ENCODE measurements at regions not wholly inside any gene's neighbourhood (a gene's known extent, or its start where the extent isn't known, plus 50 kb on each side); places are given as distances from the start of the nearest gene placed in this dataset.
"Not testable (repeated sequence)": the region's sequence is repeated elsewhere in the genome, so short reads cannot be mapped to it uniquely, and the experiment has no call there.

DNA sequence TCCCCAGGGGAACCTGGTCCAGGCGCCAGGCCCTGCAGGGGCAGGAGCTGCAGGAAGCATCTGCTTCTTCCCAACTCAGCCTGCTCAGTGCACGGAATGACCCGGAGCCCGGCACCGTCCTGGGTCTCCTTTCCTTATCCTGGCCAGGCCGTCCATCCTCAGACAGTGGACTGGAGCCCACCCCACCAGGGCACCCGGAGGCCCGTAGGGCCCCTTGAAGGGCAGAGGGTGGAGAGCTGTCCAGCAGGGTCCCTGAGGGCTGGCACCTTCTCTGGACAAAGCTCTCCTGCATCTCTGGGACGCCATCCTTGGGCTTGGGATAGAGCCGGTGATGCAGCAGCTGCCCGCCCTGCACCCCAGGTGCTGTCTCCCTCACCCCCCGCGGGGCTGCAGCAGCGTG, 207.9 kb downstream of the TMEM121 start:
- H3K9me3 Mint-ChIP-seq; H3K27me3 Mint-ChIP-seq; H3K4me1 Mint-ChIP-seq (ENCODE audit: low read depth); H3K4me3 Mint-ChIP-seq; H3K27ac Mint-ChIP-seq; POLR2A ChIA-PET; CTCF ChIA-PET; intact Hi-C loops (cut with micrococcal nuclease); H3K36me3 Mint-ChIP-seq; DNase-seq: not testable (repeated sequence)

GRCh38 chr14:105736331-105736730, 209.9 kb downstream of the TMEM121 start:
- H3K27ac Mint-ChIP-seq; H3K4me1 Mint-ChIP-seq (ENCODE audit: low read depth); DNase-seq; CTCF ChIA-PET; intact Hi-C loops (cut with micrococcal nuclease); POLR2A ChIA-PET; H3K4me3 Mint-ChIP-seq; H3K27me3 Mint-ChIP-seq; H3K36me3 Mint-ChIP-seq; H3K9me3 Mint-ChIP-seq: not testable (repeated sequence)

DNA sequence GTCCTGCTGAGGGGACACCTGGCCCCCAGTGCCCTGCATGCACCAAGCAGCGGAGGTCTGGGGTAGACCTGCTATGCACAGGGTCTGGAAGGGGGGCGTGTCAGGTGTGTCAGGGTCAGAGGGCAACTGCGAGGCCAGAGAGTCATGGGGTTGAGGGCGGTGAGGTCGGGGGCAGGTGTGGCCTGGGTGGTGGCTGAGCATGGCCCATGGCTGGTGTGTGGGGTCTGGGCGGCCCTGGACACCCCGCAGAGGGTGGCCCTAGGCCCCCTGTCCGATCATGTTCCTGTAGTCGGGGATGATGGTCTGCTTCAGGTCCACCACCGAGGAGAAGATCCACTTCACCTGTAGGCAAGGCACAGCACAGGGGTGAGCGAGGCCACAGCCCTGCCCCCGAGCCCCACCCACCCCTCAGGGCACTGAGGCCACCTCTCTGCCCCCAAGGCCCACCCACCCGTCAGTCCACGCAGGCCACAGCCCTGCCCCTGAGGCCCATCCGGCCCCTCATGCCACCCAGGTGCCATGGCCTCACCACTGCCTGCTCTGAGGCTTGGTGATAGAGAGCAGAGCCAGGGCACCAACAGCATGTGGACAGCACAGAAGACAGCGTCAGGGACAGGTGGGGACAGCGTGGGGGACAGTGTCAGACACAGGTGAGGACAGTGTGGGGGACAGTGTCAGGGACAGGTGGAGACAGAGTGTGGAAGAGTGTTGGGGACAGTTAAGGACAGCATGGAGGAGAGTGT, 211.3 kb downstream of the TMEM121 start:
- Mint-ChIP-seq H3K27ac (no peak overlapping the region), H3K36me3 (no peaks in the 10 kb centered on the region), H3K27me3 (no peaks in the 10 kb centered on the region), H3K4me3 (no peak overlapping the region), H3K4me1 (ENCODE audit: low read depth) (no peaks in the 10 kb centered on the region), H3K9me3 (no peaks in the 10 kb centered on the region)
- CTCF ChIA-PET = no interaction called here
- POLR2A ChIA-PET = no interaction called here
- DNase-seq = no peak
- intact Hi-C loops (cut with micrococcal nuclease) = no loop called here

DNA sequence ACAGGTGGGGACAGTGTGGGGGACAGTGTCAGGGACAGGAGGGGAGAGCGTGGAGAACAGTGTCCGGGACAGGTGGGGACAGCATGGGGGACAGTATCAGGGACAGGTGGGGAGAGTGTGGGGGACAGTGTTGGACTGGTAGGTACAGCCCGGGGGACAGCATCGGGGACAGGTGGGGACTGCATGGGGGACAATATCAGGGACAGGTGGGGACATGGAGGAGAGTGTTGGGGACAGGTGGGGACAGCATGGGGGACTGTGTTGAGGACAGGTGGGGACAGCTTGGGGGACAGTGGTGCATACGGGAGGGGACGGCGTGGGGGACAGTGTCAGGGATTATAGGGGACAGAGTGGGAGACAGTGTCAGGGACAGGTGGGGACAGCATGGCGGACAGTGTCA, 212.3 kb downstream of the TMEM121 start:
- intact Hi-C loops (cut with micrococcal nuclease) = no loop called here
- CTCF ChIA-PET = no interaction called here
- H3K27ac Mint-ChIP-seq = no peak overlapping the region
- no peaks in the 10 kb centered on the region for H3K4me1 Mint-ChIP-seq (ENCODE audit: low read depth)
- H3K36me3 Mint-ChIP-seq = no peaks in the 10 kb centered on the region
- H3K9me3 Mint-ChIP-seq = no peaks in the 10 kb centered on the region
- H3K27me3 Mint-ChIP-seq = no peaks in the 10 kb centered on the region
- no peak for DNase-seq
- H3K4me3 Mint-ChIP-seq = no peak overlapping the region
- POLR2A ChIA-PET = no interaction called here

- no peaks in the 10 kb centered on the region for H3K4me1 Mint-ChIP-seq (ENCODE audit: low read depth)
- intact Hi-C loops (cut with micrococcal nuclease) = loop anchor here (5.0 kb wide), 1 partner anchor 72 kb away; no protein-coding TSS in a partner anchor
- H3K27me3 Mint-ChIP-seq = no peaks in the 10 kb centered on the region
- H3K4me3 Mint-ChIP-seq = no peak overlapping the region
- ChIA-PET CTCF (no interaction called here), POLR2A (no interaction called here)
- no peaks in the 10 kb centered on the region for H3K9me3 Mint-ChIP-seq
- DNase-seq = no peak
- H3K36me3 Mint-ChIP-seq = no peaks in the 10 kb centered on the region
- H3K27ac Mint-ChIP-seq = no peak overlapping the region
Observed at GRCh38 chr14:105739331-105740102, 213.1 kb downstream of the TMEM121 start.

GRCh38 chr14:105740272-105740671, 213.9 kb downstream of the TMEM121 start:
- POLR2A ChIA-PET; H3K4me3 Mint-ChIP-seq; CTCF ChIA-PET; DNase-seq; H3K27me3 Mint-ChIP-seq; H3K9me3 Mint-ChIP-seq; H3K36me3 Mint-ChIP-seq; H3K4me1 Mint-ChIP-seq (ENCODE audit: low read depth); H3K27ac Mint-ChIP-seq: not testable (repeated sequence)
- intact Hi-C loops (cut with micrococcal nuclease) = loop anchor here (5.0 kb wide), 1 partner anchor 73 kb away; no protein-coding TSS in a partner anchor

DNA sequence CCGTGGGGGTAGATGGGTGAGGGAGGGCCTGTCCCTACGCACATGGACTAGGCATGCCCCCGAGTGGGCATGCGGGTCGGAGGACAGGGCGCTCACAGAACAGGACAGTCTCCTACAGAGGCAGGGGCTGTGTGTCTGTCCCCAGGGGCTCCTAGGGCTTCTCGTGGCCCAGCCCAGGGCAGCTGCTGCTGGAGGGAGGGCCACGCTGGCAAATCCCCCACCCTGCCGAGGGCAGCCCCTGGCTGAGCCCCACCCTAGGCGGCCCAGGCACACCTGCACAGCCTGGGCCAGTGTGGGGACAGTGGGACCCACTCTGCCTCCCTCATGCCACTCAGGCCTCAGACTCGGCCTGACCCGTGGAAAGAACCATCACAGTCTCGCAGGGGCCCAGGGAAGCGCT, 214.6 kb downstream of the TMEM121 start:
- intact Hi-C loops (cut with micrococcal nuclease) = loop anchor here (5.0 kb wide), 1 partner anchor 74 kb away; no protein-coding TSS in a partner anchor
- H3K36me3 Mint-ChIP-seq; DNase-seq; H3K4me1 Mint-ChIP-seq (ENCODE audit: low read depth); CTCF ChIA-PET; H3K4me3 Mint-ChIP-seq; H3K27ac Mint-ChIP-seq; POLR2A ChIA-PET; H3K27me3 Mint-ChIP-seq; H3K9me3 Mint-ChIP-seq: not testable (repeated sequence)

DNA sequence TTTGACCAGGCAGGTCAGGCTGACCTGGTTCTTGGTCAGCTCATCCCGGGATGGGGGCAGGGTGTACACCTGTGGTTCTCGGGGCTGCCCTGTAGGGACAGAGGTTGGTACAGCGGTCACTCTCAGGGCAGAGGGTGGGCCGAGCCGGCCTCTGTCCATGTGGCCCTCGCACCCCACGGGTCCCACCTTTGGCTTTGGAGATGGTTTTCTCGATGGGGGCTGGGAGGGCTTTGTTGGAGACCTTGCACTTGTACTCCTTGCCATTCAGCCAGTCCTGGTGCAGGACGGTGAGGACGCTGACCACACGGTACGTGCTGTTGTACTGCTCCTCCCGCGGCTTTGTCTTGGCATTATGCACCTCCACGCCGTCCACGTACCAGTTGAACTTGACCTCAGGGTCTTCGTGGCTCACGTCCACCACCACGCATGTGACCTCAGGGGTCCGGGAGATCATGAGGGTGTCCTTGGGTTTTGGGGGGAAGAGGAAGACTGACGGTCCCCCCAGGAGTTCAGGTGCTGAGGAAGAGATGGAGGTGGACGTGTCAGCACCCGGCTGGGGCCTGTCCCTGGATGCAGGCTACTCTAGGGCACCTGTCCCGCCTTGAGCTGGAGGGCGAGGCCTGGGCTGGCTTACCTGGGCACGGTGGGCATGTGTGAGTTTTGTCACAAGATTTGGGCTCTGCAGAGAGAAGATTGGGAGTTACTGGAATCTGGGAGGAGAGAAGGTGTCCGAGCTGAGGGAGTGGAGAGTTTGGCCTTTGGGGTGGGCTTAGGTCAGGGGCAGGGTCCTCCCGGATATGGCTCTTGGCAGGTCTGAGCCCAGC, 215.5 kb downstream of the TMEM121 start:
- DNase-seq; H3K9me3 Mint-ChIP-seq; H3K27ac Mint-ChIP-seq; H3K4me1 Mint-ChIP-seq (ENCODE audit: low read depth); H3K36me3 Mint-ChIP-seq; H3K4me3 Mint-ChIP-seq; POLR2A ChIA-PET; H3K27me3 Mint-ChIP-seq; CTCF ChIA-PET: not testable (repeated sequence)
- intact Hi-C loops (cut with micrococcal nuclease) = loop anchor here (5.0 kb wide), 1 partner anchor 75 kb away; no protein-coding TSS in a partner anchor

DNA sequence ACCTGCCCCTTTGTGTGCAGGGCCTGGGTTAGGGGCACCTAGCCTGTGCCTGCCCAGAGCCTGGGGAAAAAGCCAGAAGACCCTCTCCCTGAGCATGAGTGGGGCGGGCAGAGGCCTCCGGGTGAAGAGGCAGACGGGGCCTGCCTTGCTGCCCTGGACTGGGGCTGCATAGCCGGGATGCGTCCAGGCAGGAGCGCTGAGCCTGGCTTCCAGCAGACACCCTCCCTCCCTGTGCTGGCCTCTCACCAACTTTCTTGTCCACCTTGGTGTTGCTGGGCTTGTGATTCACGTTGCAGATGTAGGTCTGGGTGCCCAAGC, 216.1 kb downstream of the TMEM121 start:
- no peak for DNase-seq
- H3K9me3 Mint-ChIP-seq = no peaks in the 10 kb centered on the region
- H3K4me3 Mint-ChIP-seq = no peak overlapping the region
- H3K27me3 Mint-ChIP-seq = no peaks in the 10 kb centered on the region
- POLR2A ChIA-PET = no interaction called here
- CTCF ChIA-PET = no interaction called here
- intact Hi-C loops (cut with micrococcal nuclease) = loop anchor here (5.0 kb wide), 1 partner anchor 75 kb away; no protein-coding TSS in a partner anchor
- no peaks in the 10 kb centered on the region for H3K4me1 Mint-ChIP-seq (ENCODE audit: low read depth)
- no peak overlapping the region for H3K27ac Mint-ChIP-seq
- no peaks in the 10 kb centered on the region for H3K36me3 Mint-ChIP-seq

DNA sequence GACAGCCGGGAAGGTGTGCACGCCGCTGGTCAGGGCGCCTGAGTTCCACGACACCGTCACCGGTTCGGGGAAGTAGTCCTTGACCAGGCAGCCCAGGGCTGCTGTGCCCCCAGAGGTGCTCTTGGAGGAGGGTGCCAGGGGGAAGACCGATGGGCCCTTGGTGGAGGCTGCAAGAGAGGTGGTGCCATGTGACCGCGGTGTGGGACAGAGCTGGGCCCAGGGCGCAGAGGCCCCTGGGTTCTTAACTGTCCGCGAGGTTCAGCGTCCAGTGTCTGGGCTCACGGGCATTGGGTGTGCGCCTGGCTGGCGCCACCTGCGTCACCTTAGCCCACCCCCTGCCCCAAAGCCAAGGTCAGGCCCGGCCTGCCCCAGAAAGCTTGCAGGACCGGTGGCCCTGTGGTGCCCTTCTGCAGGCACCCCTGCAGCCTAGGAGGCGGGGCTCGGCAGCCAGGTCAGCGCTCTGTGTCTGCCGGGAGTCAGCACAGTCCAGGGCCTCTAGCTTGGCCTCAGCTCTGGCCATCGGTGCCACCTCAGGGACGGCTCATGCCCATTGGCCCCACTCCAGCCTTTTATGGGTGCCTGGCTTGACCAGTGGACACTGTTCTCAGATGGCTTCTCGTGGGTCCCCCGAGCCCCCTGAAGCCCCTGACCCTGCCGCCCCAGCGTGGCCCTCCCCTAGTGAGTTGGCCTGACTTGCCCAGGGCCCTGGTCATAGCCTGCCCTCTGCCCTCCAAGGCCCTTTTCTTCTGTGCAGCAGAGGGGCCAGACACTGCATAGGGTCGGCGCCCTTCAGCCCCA, 216.7 kb downstream of the TMEM121 start:
- H3K9me3 Mint-ChIP-seq; POLR2A ChIA-PET; H3K27me3 Mint-ChIP-seq; H3K36me3 Mint-ChIP-seq; H3K27ac Mint-ChIP-seq; CTCF ChIA-PET; H3K4me1 Mint-ChIP-seq (ENCODE audit: low read depth); DNase-seq; H3K4me3 Mint-ChIP-seq: not testable (repeated sequence)
- intact Hi-C loops (cut with micrococcal nuclease) = loop anchor here (5.0 kb wide), 1 partner anchor 76 kb away; no protein-coding TSS in a partner anchor

DNA sequence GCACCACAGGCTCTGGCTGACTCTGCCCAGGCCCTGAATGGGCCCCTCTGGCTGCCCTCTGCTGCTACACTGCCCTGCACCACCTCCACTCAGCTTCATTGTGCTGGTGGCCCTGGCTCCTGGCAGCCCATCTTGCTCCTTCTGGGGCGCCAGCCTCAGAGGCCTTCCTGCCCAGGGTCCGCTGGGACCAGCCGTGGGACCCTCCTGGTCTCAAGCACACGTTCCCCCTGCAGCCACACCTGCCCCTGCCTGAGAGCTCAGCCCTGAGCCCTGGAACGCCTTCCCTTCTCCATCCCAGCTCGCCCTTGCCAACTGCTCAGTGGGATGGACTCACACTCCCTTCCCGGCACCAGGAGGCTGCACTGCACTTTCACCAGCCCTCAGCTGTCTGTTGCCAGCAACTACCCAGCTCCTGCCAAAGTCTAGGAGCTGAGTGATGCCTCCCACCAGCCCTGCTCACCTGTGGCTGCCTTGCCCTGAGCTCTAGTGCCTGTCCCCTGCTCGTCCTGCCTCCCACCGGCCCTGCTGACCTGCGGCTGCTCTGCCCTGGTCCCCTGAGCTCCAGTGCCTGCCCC, 217.9 kb downstream of the TMEM121 start:
- POLR2A ChIA-PET; H3K27me3 Mint-ChIP-seq; H3K4me3 Mint-ChIP-seq; H3K4me1 Mint-ChIP-seq (ENCODE audit: low read depth); CTCF ChIA-PET; H3K36me3 Mint-ChIP-seq; DNase-seq; H3K9me3 Mint-ChIP-seq; H3K27ac Mint-ChIP-seq: not testable (repeated sequence)
- intact Hi-C loops (cut with micrococcal nuclease) = loop anchor here (5.0 kb wide), 1 partner anchor 77 kb away; no protein-coding TSS in a partner anchor

All from activated CD4-positive, alpha-beta memory T cell treated with anti-CD3 and anti-CD28 coated beads for 36 hours (primary cell).